SK-N-SH treated with all-trans-retinoic acid at 6 μM for 48 hours (cell line): ENCODE measurements at regions not wholly inside any gene's neighbourhood (a gene's known extent, or its start where the extent isn't known, plus 50 kb on each side); places are given as distances from the start of the nearest gene placed in this dataset.

Experiments used
- ARNTL ChIP-seq: fragments of 450-650 bp; formaldehyde crosslinking; IDR thresholded peaks from 2 replicates; pipeline ENCODE4 v1.5.0; 2020; ENCODE audit warnings: low read depth, mild to moderate bottlenecking, moderate library complexity, borderline replicate concordance
- ISL1 ChIP-seq: fragments of 250-450 bp; sonication (Bioruptor Pico); IDR thresholded peaks from 2 replicates; pipeline ENCODE4 v2.1.2; 2022; ENCODE audit warnings: mild to moderate bottlenecking, moderate library complexity
- ZFP30 ChIP-seq: fragments of 450-650 bp; formaldehyde crosslinking; IDR thresholded peaks from 2 replicates; pipeline ENCODE4 v1.5.0; 2022; ENCODE audit warnings: mild to moderate bottlenecking, moderate library complexity
- ZNF565 ChIP-seq: fragments of 450-650 bp; formaldehyde crosslinking; conservative IDR thresholded peaks from 2 replicates; pipeline ENCODE4 v1.5.0; 2020; ENCODE audit warnings: low read depth, mild to moderate bottlenecking, moderate library complexity

DNA sequence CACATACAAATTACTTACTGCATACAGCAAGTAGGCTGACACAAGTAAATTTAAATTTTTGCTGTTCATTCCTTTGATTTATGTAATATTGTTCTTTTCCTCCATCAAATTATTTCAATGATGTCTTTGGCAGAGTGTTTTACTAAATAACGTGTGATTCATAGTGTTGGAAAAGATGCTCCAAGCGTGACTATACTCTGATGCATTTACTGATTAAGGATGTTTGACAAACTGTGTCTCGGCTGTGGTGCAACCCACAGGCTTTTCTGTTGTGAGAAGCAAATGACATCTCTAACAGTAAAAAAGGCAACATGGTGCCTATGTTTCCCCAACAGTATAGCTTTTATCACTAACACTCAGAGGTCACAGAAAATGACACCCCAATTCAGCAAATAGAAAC is 540.9 kb downstream of the PPP4R3C start:
- TF ChIP-seq ARNTL (CRISPR knock-in tag) (no peak), ISL1 (CRISPR knock-in tag) (no peak), ZFP30 (CRISPR knock-in tag) (no peak), ZNF565 (no peak)
